Suprapubic skin (tissue), 4 donors: ENCODE measurements at regions not wholly inside any gene's neighbourhood (a gene's known extent, or its start where the extent isn't known, plus 50 kb on each side); places are given as distances from the start of the nearest gene placed in this dataset.
A peak's percentile ranks its signal among the peaks of the same experiment; 100 is the strongest.

Experiments
- DNase-seq, 2 donors: peaks; one replicate each; pipeline ENCODE4 v3.0.0-alpha.2; 2019; ENCODE audit warnings: low spot score in 2 of 2
- H3K27ac ChIP-seq: fragments of 200-600 bp; sonication (generic); one replicate; pipeline ENCODE4 v1.5.1; 2019
- H3K27me3 ChIP-seq: fragments of 200-600 bp; sonication (generic); one replicate; pipeline ENCODE4 v1.5.1; 2019
- H3K36me3 ChIP-seq: fragments of 200-600 bp; sonication (generic); one replicate; pipeline ENCODE4 v1.5.1; 2019
- H3K4me1 ChIP-seq: fragments of 200-600 bp; sonication (generic); one replicate; pipeline ENCODE4 v1.5.1; 2019
- H3K4me3 ChIP-seq: fragments of 200-600 bp; sonication (generic); one replicate; pipeline ENCODE4 v1.5.1; 2019; ENCODE audit warnings: mild to moderate bottlenecking
- H3K9me3 ChIP-seq: fragments of 200-600 bp; sonication (generic); one replicate; pipeline ENCODE4 v1.5.1; 2019
- EP300 ChIP-seq: sonication (generic); formaldehyde crosslinking; IDR thresholded peaks from one replicate; pipeline ENCODE4 v1.6.1; 2017; ENCODE audit warnings: antibody characterized with exemption
- POLR2A ChIP-seq, 2 donors: fragments of 450-650 bp; IDR thresholded peaks; one replicate each; pipeline ENCODE4 v1.6.1; 2017; ENCODE audit warnings: antibody characterized with exemption in 2 of 2, mild to moderate bottlenecking in 2 of 2, moderate library complexity in 2 of 2
- POLR2AphosphoS5 ChIP-seq, 3 donors: sonication (generic); formaldehyde crosslinking; IDR thresholded peaks; one replicate each; pipeline ENCODE4 v1.6.1; 2017; ENCODE audit warnings: antibody characterized with exemption in 3 of 3
- WGBS: methylation state at CpG from one replicate; pipeline ENCODE4 v1.1.5; 2018; 5-methylcytosine and 5-hydroxymethylcytosine counted together
- TF ChIP-seq, protein P1 (sequence below), 2 donors: fragments of 200-600 bp in 1 of 2; fragments of 450-650 bp in 1 of 2; sonication (generic) in 1 of 2; IDR thresholded peaks; one replicate each; pipeline ENCODE4 v1.5.1; 2016 to 2019; ENCODE audit warnings: antibody characterized with exemption in 2 of 2, mild to moderate bottlenecking in 1 of 2, moderate library complexity in 1 of 2

DNA sequence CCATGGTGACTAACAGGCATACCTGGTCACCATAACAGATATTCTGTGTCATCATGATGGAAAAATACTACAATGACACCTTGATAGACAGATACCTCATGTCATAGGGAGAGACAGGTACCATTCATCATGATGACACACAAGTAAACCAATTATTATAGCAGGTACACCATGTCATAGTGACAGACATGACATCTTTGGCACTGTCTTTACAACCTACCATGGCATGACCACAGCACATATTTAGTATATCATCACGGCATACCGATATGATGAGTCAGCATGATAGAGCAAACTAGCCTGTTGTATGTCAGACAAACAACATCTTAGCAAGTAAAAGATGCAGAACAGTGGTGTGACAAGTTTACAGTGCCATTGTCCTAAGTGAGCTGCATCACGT lies 101.3 kb upstream of the KLHL29 start:
- H3K27me3 ChIP-seq: no peaks in the 10 kb centered on the region
- no peaks in the 10 kb centered on the region for H3K9me3 ChIP-seq
- peaks cover 24% of the 10 kb centered on the region for H3K4me1 ChIP-seq
- TF ChIP-seq EP300: no peak
- TF ChIP-seq POLR2A (IDR thresholded peaks at IDR 0.05): no peak
- TF ChIP-seq POLR2AphosphoS5 (IDR thresholded peaks at IDR 0.05): no peak
- TF ChIP-seq, protein P1, sequence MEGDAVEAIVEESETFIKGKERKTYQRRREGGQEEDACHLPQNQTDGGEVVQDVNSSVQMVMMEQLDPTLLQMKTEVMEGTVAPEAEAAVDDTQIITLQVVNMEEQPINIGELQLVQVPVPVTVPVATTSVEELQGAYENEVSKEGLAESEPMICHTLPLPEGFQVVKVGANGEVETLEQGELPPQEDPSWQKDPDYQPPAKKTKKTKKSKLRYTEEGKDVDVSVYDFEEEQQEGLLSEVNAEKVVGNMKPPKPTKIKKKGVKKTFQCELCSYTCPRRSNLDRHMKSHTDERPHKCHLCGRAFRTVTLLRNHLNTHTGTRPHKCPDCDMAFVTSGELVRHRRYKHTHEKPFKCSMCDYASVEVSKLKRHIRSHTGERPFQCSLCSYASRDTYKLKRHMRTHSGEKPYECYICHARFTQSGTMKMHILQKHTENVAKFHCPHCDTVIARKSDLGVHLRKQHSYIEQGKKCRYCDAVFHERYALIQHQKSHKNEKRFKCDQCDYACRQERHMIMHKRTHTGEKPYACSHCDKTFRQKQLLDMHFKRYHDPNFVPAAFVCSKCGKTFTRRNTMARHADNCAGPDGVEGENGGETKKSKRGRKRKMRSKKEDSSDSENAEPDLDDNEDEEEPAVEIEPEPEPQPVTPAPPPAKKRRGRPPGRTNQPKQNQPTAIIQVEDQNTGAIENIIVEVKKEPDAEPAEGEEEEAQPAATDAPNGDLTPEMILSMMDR (IDR thresholded peaks at IDR 0.05): no peak
- H3K27ac ChIP-seq: no peak overlapping the region
- no peak overlapping the region for H3K4me3 ChIP-seq
- DNase-seq: no peak
- H3K36me3 ChIP-seq: no peaks in the 10 kb centered on the region
- 60% methylated on average over 3 of the region's 3 CpGs for WGBS

GRCh38 chr2:23285091-23285800 lies 99.7 kb upstream of the KLHL29 start:
- no peaks in the 10 kb centered on the region for H3K9me3 ChIP-seq
- DNase-seq: no peak
- no peaks in the 10 kb centered on the region for H3K36me3 ChIP-seq
- H3K27me3 ChIP-seq: no peaks in the 10 kb centered on the region
- H3K4me1 ChIP-seq: peaks cover 24% of the 10 kb centered on the region
- TF ChIP-seq, protein P1 (IDR thresholded peaks at IDR 0.05): no peak
- TF ChIP-seq EP300 (no peak), POLR2A (IDR thresholded peaks at IDR 0.05) (no peak), POLR2AphosphoS5 (IDR thresholded peaks at IDR 0.05) (no peak)
- no peak overlapping the region for H3K27ac ChIP-seq
- H3K4me3 ChIP-seq: no peak overlapping the region
- WGBS: 86% methylated on average over 1 of the region's 1 CpG

- DNase-seq: no peak
- Histone ChIP-seq H3K9me3 (no peaks in the 10 kb centered on the region), H3K27me3 (no peaks in the 10 kb centered on the region), H3K4me1 (peaks cover 24% of the 10 kb centered on the region), H3K36me3 (no peaks in the 10 kb centered on the region), H3K27ac (peak overlapping the region; percentile 59), H3K4me3 (no peak overlapping the region)
- 83% methylated on average over 6 of the region's 6 CpGs for WGBS
- TF ChIP-seq EP300 (no peak), POLR2A (IDR thresholded peaks at IDR 0.05) (no peak), POLR2AphosphoS5 (IDR thresholded peaks at IDR 0.05) (no peak)
Observed at GRCh38 chr2:23286031-23286757, 98.8 kb upstream of the KLHL29 start.

DNA sequence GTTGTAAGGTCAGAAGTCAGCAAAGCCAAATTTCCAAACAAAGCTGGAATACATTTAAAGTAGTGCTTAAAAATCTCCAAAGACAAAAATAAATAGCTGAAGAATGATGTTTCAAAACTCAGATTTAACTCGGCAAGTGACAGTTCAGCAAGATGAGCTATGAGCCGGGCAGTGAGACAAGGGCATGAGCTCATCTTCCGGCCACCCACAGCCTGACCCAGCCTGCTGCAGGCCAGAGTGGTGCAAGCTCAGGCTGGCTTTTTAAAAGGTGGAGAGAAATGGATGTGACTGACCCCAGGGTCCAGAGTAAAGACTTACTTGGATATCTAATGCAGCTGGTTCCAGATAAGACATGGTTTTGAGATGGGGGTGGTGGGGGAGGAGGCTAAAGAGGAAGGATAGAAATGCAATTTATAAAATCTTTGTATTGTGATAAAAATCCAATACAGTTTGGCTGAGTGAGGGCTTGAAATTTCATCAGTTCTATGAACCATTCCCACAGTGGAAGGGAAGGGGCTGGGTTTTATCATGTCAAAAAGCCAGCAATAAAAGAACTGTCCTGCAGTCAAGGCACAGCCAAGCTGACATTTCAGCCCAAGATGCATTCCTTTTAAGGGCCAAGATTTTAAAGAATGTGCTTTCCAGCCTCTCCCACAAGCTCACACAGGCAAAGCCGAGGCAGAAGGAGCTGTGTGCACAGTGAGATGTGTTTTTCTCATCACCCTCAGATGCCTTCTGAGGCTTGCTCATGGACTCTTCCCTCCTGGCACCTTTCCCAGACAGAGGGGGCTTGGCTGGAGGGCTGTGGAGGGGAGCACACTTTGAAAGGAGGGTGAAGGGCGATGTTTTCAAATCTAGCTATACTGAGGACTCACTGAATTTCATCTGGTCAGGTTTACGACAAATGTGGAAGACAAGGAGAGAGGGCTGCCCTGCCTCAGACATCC lies 97.9 kb upstream of the KLHL29 start:
- H3K27ac ChIP-seq: peak overlapping the region; percentile 59
- peak in 1 of 2 donors; percentile 73 for DNase-seq
- TF ChIP-seq POLR2AphosphoS5 (IDR thresholded peaks at IDR 0.05) (peak in 1 of 3 donors; percentile 51), EP300 (no peak)
- TF ChIP-seq, protein P1 (IDR thresholded peaks at IDR 0.05): no peak

DNA sequence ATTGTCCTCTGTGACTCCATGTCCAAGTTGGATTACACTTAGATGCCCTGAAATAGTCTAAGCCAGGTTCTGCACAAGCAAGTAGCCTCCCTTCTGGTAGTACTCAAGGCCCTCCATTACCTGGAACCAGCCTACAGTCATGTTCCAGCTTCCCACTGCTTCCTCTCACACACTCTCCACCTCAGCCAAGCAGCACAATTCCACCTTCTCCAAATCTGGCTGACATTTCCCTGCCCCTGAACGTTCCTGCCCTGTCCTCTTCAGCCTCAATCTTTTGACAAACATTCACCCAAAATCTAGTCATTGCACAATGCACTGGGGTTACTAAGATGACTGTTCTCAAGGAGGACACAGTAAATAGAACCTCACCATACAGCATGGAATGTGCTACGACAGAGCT lies 95.3 kb upstream of the KLHL29 start:
- Histone ChIP-seq H3K4me3 (no peak overlapping the region), H3K36me3 (no peaks in the 10 kb centered on the region), H3K27me3 (no peaks in the 10 kb centered on the region), H3K4me1 (peaks cover 42% of the 10 kb centered on the region), H3K27ac (no peak overlapping the region), H3K9me3 (no peaks in the 10 kb centered on the region)
- DNase-seq: no peak
- TF ChIP-seq POLR2A (IDR thresholded peaks at IDR 0.05): no peak
- TF ChIP-seq, protein P1 (IDR thresholded peaks at IDR 0.05): no peak
- TF ChIP-seq POLR2AphosphoS5 (IDR thresholded peaks at IDR 0.05): no peak
- no peak for TF ChIP-seq EP300
- 94% methylated on average over 2 of the region's 2 CpGs for WGBS

More for the DNA sequence above, 97.9 kb upstream of the KLHL29 start:
- H3K4me1 ChIP-seq: peaks cover 27% of the 10 kb centered on the region
- no peaks in the 10 kb centered on the region for H3K36me3 ChIP-seq
- H3K9me3 ChIP-seq: no peaks in the 10 kb centered on the region
- no peak overlapping the region for H3K4me3 ChIP-seq
- WGBS: 57% methylated on average over 6 of the region's 6 CpGs
- H3K27me3 ChIP-seq: no peaks in the 10 kb centered on the region
